Endothelial cell of umbilical vein (primary cell): ENCODE measurements at regions not wholly inside any gene's neighbourhood (a gene's known extent, or its start where the extent isn't known, plus 50 kb on each side); places are given as distances from the start of the nearest gene placed in this dataset.

ENCODE experiments used
- BruUV-seq: library from RNA; stranded (reverse); fragments of 400-500 nt; replicated peaks from 2 replicates; lab custom pipeline; 2021; lab: Mats Ljungman, UMichigan
- CTCF ChIA-PET: fragments of 300-600, 350-600 bp; sonication (Branson Sonifier 250); formaldehyde crosslinking; loops from one replicate; lab custom pipeline; 2021; ENCODE audit warnings: antibody characterized with exemption, inconsistent platforms; lab: Charles Lee
- POLR2A ChIA-PET: fragments of 300-600, 350-600 bp; sonication (Branson Sonifier 250); formaldehyde crosslinking; loops from one replicate; lab custom pipeline; 2021; ENCODE audit warnings: antibody characterized with exemption, inconsistent platforms; lab: Charles Lee
- DNase-seq: peaks from one replicate; pipeline ENCODE4 v3.0.0-alpha.2; 2011; ENCODE audit warnings: low read depth, low spot score
- FAIRE-seq: peaks from 2 replicates; lab custom pipeline; 2011; peaks lifted over from hg19 to GRCh38; lab: Jason Lieb, UNC
- H2AFZ ChIP-seq: 2 replicates; pipeline ENCODE4 v1.6.0; 2012; ENCODE audit warnings: low read depth, low read length, control low read depth, inconsistent platforms
- H3K27ac ChIP-seq: 2 replicates; pipeline ENCODE4 v1.5.1; 2011; ENCODE audit warnings: low read depth, mild to moderate bottlenecking, control low read depth, low read length, moderate library complexity; ENCODE audit not compliant: insufficient read depth
- H3K27me3 ChIP-seq, 2 experiments: 2 replicates each; pipeline versions ENCODE4 v1.6.0 to v1.6.1; 2011; ENCODE audit warnings: low read length in 2 of 2, mixed read lengths in 1 of 2; ENCODE audit not compliant: control insufficient read depth in 2 of 2, insufficient read depth in 2 of 2
- H3K36me3 ChIP-seq, 2 experiments: 2 replicates in 1 of 2; 3 replicates in 1 of 2; pipeline ENCODE4 v1.5.1; 2011; ENCODE audit warnings: low read length in 2 of 2, mild to moderate bottlenecking in 1 of 2, moderate library complexity in 1 of 2; ENCODE audit not compliant: control insufficient read depth in 2 of 2, insufficient read depth in 2 of 2; ENCODE audit errors: extremely low read depth in 1 of 2
- H3K4me1 ChIP-seq: 3 replicates; pipeline ENCODE4 v1.5.1; 2011; ENCODE audit warnings: mild to moderate bottlenecking, low read length; ENCODE audit not compliant: control insufficient read depth, insufficient read depth; ENCODE audit errors: extremely low read depth
- H3K4me2 ChIP-seq: 2 replicates; pipeline ENCODE4 v1.6.1; 2011; ENCODE audit warnings: low read length, control low read depth, mixed read lengths; ENCODE audit not compliant: insufficient read depth
- H3K4me3 ChIP-seq, 3 experiments: fragments of 200-600 bp in 1 of 3; sonication (generic), shearing (Covaris generic) in 1 of 3; replicated peaks in 1 of 3; 2 replicates each; pipeline ENCODE4 v1.5.1; 2011 to 2016; ENCODE audit warnings: control low read depth in 3 of 3, low read length in 3 of 3, mild to moderate bottlenecking in 2 of 3, inconsistent platforms in 1 of 3, low read depth in 1 of 3, moderate library complexity in 1 of 3; ENCODE audit not compliant: insufficient read depth in 1 of 3
- H3K79me2 ChIP-seq: 2 replicates; pipeline ENCODE4 v1.6.0; 2012; ENCODE audit warnings: low read length, inconsistent platforms; ENCODE audit not compliant: control insufficient read depth, insufficient read depth
- H3K9ac ChIP-seq: replicated peaks from 2 replicates; pipeline ENCODE3; 2011; ENCODE audit warnings: low read length, control low read depth; ENCODE audit not compliant: insufficient read depth; ENCODE audit errors: extremely low read depth
- H3K9me1 ChIP-seq: replicated peaks from 3 replicates; pipeline ENCODE4 v1.6.0; 2011; ENCODE audit warnings: mild to moderate bottlenecking, low read length; ENCODE audit not compliant: control insufficient read depth, insufficient read depth; ENCODE audit errors: extremely low read depth
- H3K9me3 ChIP-seq: replicated peaks from 2 replicates; pipeline ENCODE4 v1.5.1; 2012; ENCODE audit warnings: low read length, inconsistent platforms; ENCODE audit not compliant: control insufficient read depth, insufficient read depth
- H4K20me1 ChIP-seq: replicated peaks from 2 replicates; pipeline ENCODE3; 2011; ENCODE audit warnings: mild to moderate bottlenecking, low read length; ENCODE audit not compliant: control insufficient read depth, insufficient read depth; ENCODE audit errors: extremely low read depth
- EZH2 ChIP-seq: IDR thresholded peaks from 2 replicates; pipeline ENCODE4 v1.6.1; 2012; ENCODE audit warnings: borderline replicate concordance, low read depth, mild to moderate bottlenecking, moderate library complexity, low read length, inconsistent platforms; ENCODE audit not compliant: severe bottlenecking
- FOS ChIP-seq: IDR thresholded peaks from 2 replicates; pipeline ENCODE4 v1.6.1; 2011; ENCODE audit warnings: mild to moderate bottlenecking, low read length, moderate library complexity, borderline replicate concordance; ENCODE audit not compliant: insufficient read depth
- GATA2 ChIP-seq: IDR thresholded peaks from 2 replicates; pipeline ENCODE4 v1.7.0; 2011; ENCODE audit warnings: low read depth, mild to moderate bottlenecking, moderate library complexity, mixed read lengths, low read length; ENCODE audit not compliant: insufficient read length, insufficient read depth
- JUN ChIP-seq: IDR thresholded peaks from 2 replicates; pipeline ENCODE4 v1.6.1; 2011; ENCODE audit warnings: borderline replicate concordance, low read depth; ENCODE audit not compliant: insufficient read length, insufficient read depth
- MYC ChIP-seq: IDR thresholded peaks from one replicate; pipeline ENCODE4 v1.6.1; 2011; ENCODE audit warnings: mild to moderate bottlenecking, low read depth, low read length
- POLR2A ChIP-seq: IDR thresholded peaks from 2 replicates; pipeline ENCODE4 v1.6.1; 2012; ENCODE audit warnings: low read depth, mild to moderate bottlenecking, control low read depth, low read length
- POLR2AphosphoS5 ChIP-seq: IDR thresholded peaks from 2 replicates; pipeline ENCODE4 v1.6.1; 2012; ENCODE audit warnings: low read depth, mild to moderate bottlenecking, control low read depth, low read length, moderate library complexity; ENCODE audit not compliant: insufficient read depth
- dilution Hi-C: fragments of 300-500 bp; cut with MboI; formaldehyde crosslinking; loops from one replicate; pipeline ENCODE4 v1.15.0; 2019; ENCODE audit warnings: low sequenced_read_pairs; ENCODE audit not compliant: extremely low pct_ligation_motif_present
- intact Hi-C: fragments of 100-400 bp; cut with micrococcal nuclease; formaldehyde crosslinking; loops from one replicate; pipeline ENCODE4 v1.10.0; 2022
- TF ChIP-seq, protein P1 (sequence below): IDR thresholded peaks from 2 replicates; pipeline ENCODE4 v1.6.1; 2011; ENCODE audit not compliant: insufficient read depth, insufficient read length
- TF ChIP-seq, protein P2 (sequence below), 2 donors: IDR thresholded peaks; 1 replicate in 1 of 2; 2 replicates in 1 of 2; pipeline ENCODE4 v1.5.1; 2011; ENCODE audit warnings: low read length in 2 of 2, mild to moderate bottlenecking in 2 of 2, moderate library complexity in 2 of 2, control low read depth in 1 of 2, inconsistent platforms in 1 of 2, low read depth in 1 of 2; ENCODE audit not compliant: insufficient read depth in 1 of 2; ENCODE audit errors: extremely low read depth in 1 of 2

DNA sequence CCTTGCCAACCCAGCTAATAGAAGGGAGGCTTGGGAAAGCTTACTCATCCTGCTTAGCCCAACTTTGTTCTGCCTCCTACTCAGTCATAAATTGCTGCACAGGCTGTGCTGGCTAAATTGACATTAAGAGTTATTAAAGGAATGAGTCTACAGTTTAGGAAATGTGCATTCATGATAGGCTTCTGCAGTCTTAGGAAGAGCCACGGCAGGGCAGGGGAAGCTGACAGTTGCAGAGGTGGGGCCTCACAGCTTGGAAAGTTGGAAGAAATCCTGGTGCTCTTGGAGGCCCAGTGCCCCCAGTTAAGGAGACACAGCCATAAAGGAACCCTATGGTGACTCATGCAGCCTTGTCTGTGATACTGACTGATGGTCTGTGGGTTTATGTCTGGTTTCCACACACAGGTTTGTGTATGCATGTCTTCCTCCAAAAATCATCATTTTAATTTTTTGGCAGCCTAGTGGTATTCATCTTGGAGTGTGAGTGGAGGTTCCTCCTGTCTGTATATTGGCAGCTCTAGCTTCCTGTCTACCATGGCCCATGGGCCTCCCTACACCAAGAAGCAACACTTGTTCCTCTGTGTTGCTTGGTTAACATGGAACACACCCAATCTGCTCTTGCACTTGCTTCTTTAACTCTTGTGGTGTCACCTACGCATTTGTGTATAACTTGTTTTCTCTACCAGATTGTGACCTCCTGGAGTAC is 135.0 kb upstream of the KL start:
- Histone ChIP-seq H3K27me3 (peaks cover 2 to 10% of the 10 kb centered on the region in 2 experiments), H4K20me1 (no peaks in the 10 kb centered on the region), H3K4me1 (no peaks in the 10 kb centered on the region), H3K27ac (no peak overlapping the region), H3K4me3 (no peak overlapping the region), H2AFZ (no peak overlapping the region), H3K4me2 (no peak overlapping the region), H3K9me3 (no peaks in the 10 kb centered on the region), H3K9me1 (no peaks in the 10 kb centered on the region), H3K9ac (no peak overlapping the region), H3K36me3 (no peaks in the 10 kb centered on the region), H3K79me2 (no peaks in the 10 kb centered on the region)
- ChIA-PET POLR2A (no interaction called here), CTCF (no interaction called here)
- TF ChIP-seq POLR2AphosphoS5 (no peak), EZH2 (no peak)
- DNase-seq (no peak), FAIRE-seq (no peak)
- dilution Hi-C loops, result no loop called here
- BruUV-seq, result no TSS peak
- intact Hi-C loops, result no loop called here

DNA sequence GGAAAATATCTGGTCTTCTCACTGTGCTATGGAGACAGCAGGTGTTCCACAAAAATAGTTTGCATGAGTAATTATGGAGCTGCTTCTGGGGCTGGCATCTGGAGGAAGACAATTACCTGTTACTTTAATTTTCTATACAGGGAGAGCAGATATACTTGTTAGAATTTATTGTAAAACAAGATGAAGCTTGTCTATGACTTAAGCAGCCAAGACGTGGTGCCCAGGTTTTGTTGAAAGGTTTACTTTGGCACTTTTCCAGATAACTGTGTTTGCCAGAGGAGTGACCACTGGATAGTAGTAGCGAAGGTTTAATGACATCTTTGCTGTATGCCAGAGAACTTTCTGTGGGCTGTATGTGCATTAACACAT is 134.5 kb upstream of the KL start:
- Histone ChIP-seq H3K27me3 (peaks cover 2 to 10% of the 10 kb centered on the region in 2 experiments), H3K4me2 (no peak overlapping the region), H3K27ac (no peak overlapping the region), H3K36me3 (no peaks in the 10 kb centered on the region), H3K9ac (no peak overlapping the region), H3K9me1 (no peaks in the 10 kb centered on the region), H3K4me1 (no peaks in the 10 kb centered on the region), H2AFZ (no peak overlapping the region), H3K79me2 (no peaks in the 10 kb centered on the region), H4K20me1 (no peaks in the 10 kb centered on the region), H3K4me3 (no peak overlapping the region), H3K9me3 (no peaks in the 10 kb centered on the region)
- ChIA-PET CTCF (no interaction called here), POLR2A (no interaction called here)
- no peak for FAIRE-seq
- DNase-seq, result no peak
- TF ChIP-seq FOS (no peak), POLR2AphosphoS5 (no peak), MYC (no peak), JUN (no peak), GATA2 (no peak), EZH2 (no peak), POLR2A (no peak)
- TF ChIP-seq, protein P1, sequence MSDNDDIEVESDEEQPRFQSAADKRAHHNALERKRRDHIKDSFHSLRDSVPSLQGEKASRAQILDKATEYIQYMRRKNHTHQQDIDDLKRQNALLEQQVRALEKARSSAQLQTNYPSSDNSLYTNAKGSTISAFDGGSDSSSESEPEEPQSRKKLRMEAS, result no peak
- TF ChIP-seq, protein P2, sequence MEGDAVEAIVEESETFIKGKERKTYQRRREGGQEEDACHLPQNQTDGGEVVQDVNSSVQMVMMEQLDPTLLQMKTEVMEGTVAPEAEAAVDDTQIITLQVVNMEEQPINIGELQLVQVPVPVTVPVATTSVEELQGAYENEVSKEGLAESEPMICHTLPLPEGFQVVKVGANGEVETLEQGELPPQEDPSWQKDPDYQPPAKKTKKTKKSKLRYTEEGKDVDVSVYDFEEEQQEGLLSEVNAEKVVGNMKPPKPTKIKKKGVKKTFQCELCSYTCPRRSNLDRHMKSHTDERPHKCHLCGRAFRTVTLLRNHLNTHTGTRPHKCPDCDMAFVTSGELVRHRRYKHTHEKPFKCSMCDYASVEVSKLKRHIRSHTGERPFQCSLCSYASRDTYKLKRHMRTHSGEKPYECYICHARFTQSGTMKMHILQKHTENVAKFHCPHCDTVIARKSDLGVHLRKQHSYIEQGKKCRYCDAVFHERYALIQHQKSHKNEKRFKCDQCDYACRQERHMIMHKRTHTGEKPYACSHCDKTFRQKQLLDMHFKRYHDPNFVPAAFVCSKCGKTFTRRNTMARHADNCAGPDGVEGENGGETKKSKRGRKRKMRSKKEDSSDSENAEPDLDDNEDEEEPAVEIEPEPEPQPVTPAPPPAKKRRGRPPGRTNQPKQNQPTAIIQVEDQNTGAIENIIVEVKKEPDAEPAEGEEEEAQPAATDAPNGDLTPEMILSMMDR (IDR thresholded peaks at IDR 0.05; ENCODE audit: extremely low read depth in 1 of 2, insufficient read depth in 1 of 2, low read depth in 1 of 2, low read length in 2 of 2), result no peak
- intact Hi-C loops (no loop called here), dilution Hi-C loops (no loop called here)
- BruUV-seq, result no TSS peak
